Fibroblast of lung (primary cell): ENCODE measurements at regions not wholly inside any gene's neighbourhood (a gene's known extent, or its start where the extent isn't known, plus 50 kb on each side); places are given as distances from the start of the nearest gene placed in this dataset.

ENCODE experiments used
- DNase-seq, 2 donors: peaks; one replicate each; pipeline versions ENCODE4 v3.0.0 to v3.0.0-alpha.2; 2010; ENCODE audit warnings: low read depth in 2 of 2
- H2AFZ ChIP-seq: 2 replicates; pipeline ENCODE4 v1.5.1; 2012; ENCODE audit warnings: low read length, control low read depth, inconsistent platforms
- H3K27ac ChIP-seq: 2 replicates; pipeline ENCODE4 v1.5.1; 2011; ENCODE audit warnings: low read length, control low read depth; ENCODE audit not compliant: insufficient read depth
- H3K27me3 ChIP-seq: 2 replicates; pipeline ENCODE4 v1.5.1; 2011; ENCODE audit warnings: mild to moderate bottlenecking, low read length; ENCODE audit not compliant: control insufficient read depth, insufficient read depth
- H3K36me3 ChIP-seq: 2 replicates; pipeline ENCODE4 v1.5.1; 2011; ENCODE audit warnings: low read length; ENCODE audit not compliant: control insufficient read depth, insufficient read depth
- H3K4me1 ChIP-seq: 2 replicates; pipeline ENCODE4 v1.5.1; 2011; ENCODE audit warnings: low read length; ENCODE audit not compliant: control insufficient read depth, insufficient read depth; ENCODE audit errors: extremely low read depth
- H3K4me2 ChIP-seq: 2 replicates; pipeline ENCODE4 v1.5.1; 2011; ENCODE audit warnings: low read length, control low read depth; ENCODE audit not compliant: insufficient read depth; ENCODE audit errors: extremely low read depth
- H3K4me3 ChIP-seq, 4 experiments: fragments of 200-600 bp in 1 of 4; sonication (generic) in 1 of 4; replicated peaks in 1 of 4; 2 replicates each; pipeline ENCODE4 v1.5.1; 2011 to 2016; ENCODE audit warnings: low read length in 4 of 4, low read depth in 3 of 4, mild to moderate bottlenecking in 3 of 4, control low read depth in 2 of 4, inconsistent platforms in 1 of 4, mixed read lengths in 1 of 4; ENCODE audit not compliant: insufficient read depth in 1 of 4; ENCODE audit errors: control extremely low read depth in 1 of 4
- H3K79me2 ChIP-seq: 2 replicates; pipeline ENCODE4 v1.5.1; 2012; ENCODE audit warnings: mild to moderate bottlenecking, low read length, inconsistent platforms; ENCODE audit not compliant: control insufficient read depth, insufficient read depth
- H3K9ac ChIP-seq: 2 replicates; pipeline ENCODE4 v1.5.1; 2011; ENCODE audit warnings: mild to moderate bottlenecking, low read length, control low read depth; ENCODE audit not compliant: insufficient read depth
- H3K9me3 ChIP-seq: 2 replicates; pipeline ENCODE4 v1.5.1; 2012; ENCODE audit warnings: low read depth, low read length; ENCODE audit not compliant: control insufficient read depth, insufficient read depth
- H4K20me1 ChIP-seq: 2 replicates; pipeline ENCODE4 v1.5.1; 2011; ENCODE audit warnings: low read length; ENCODE audit not compliant: control insufficient read depth, insufficient read depth; ENCODE audit errors: extremely low read depth
- CTCF ChIP-seq, 2 donors: IDR thresholded peaks in 1 of 2; conservative IDR thresholded peaks in 1 of 2; 1 replicate in 1 of 2; 2 replicates in 1 of 2; pipeline ENCODE4 v1.5.1; 2011 to 2012; ENCODE audit warnings: low read length in 2 of 2, control low read depth in 1 of 2, inconsistent platforms in 1 of 2, low read depth in 1 of 2, mild to moderate bottlenecking in 1 of 2
- EZH2 ChIP-seq: IDR thresholded peaks from 2 replicates; pipeline ENCODE4 v1.5.1; 2012; ENCODE audit warnings: low read length, control low read depth, mild to moderate bottlenecking; ENCODE audit errors: missing control alignments

- Histone ChIP-seq H3K9ac (no peak overlapping the region), H3K36me3 (no peaks in the 10 kb centered on the region), H3K4me1 (no peaks in the 10 kb centered on the region), H2AFZ (no peak overlapping the region), H3K27ac (no peak overlapping the region), H4K20me1 (no peaks in the 10 kb centered on the region), H3K27me3 (no peaks in the 10 kb centered on the region), H3K4me2 (no peak overlapping the region), H3K9me3 (no peaks in the 10 kb centered on the region), H3K79me2 (no peaks in the 10 kb centered on the region), H3K4me3 (no peak overlapping the region)
- no peak for DNase-seq
- TF ChIP-seq EZH2 = no peak
- TF ChIP-seq CTCF (conservative IDR thresholded peaks at IDR 0.05 in 1 of 2, IDR thresholded peaks at IDR 0.05 in 1 of 2; ENCODE audit: low read depth in 1 of 2, low read length in 2 of 2) = no peak
Observed at GRCh38 chr6:122153557-122153956, 245.9 kb upstream of the HSF2 start.

- Histone ChIP-seq H3K36me3 (no peaks in the 10 kb centered on the region), H3K4me3 (no peak overlapping the region), H3K79me2 (no peaks in the 10 kb centered on the region), H3K4me2 (no peak overlapping the region), H3K9me3 (no peaks in the 10 kb centered on the region), H3K9ac (no peak overlapping the region), H3K27ac (no peak overlapping the region), H2AFZ (no peak overlapping the region), H4K20me1 (no peaks in the 10 kb centered on the region), H3K4me1 (no peaks in the 10 kb centered on the region), H3K27me3 (no peaks in the 10 kb centered on the region)
- no peak for DNase-seq
- TF ChIP-seq EZH2 = no peak
- TF ChIP-seq CTCF (conservative IDR thresholded peaks at IDR 0.05 in 1 of 2, IDR thresholded peaks at IDR 0.05 in 1 of 2; ENCODE audit: low read depth in 1 of 2, low read length in 2 of 2) = no peak
Observed at GRCh38 chr6:122154155-122154554, 245.3 kb upstream of the HSF2 start.

- H3K4me1 ChIP-seq = no peaks in the 10 kb centered on the region
- H3K27me3 ChIP-seq = no peaks in the 10 kb centered on the region
Observed at GRCh38 chr6:122154912-122155575, 244.4 kb upstream of the HSF2 start.

More at GRCh38 chr6:122154912-122155575, 244.4 kb upstream of the HSF2 start:
- Histone ChIP-seq H3K27ac (no peak overlapping the region), H3K9me3 (no peaks in the 10 kb centered on the region), H3K9ac (no peak overlapping the region), H4K20me1 (no peaks in the 10 kb centered on the region), H3K4me3 (no peak overlapping the region), H2AFZ (no peak overlapping the region), H3K4me2 (no peak overlapping the region), H3K79me2 (no peaks in the 10 kb centered on the region), H3K36me3 (no peaks in the 10 kb centered on the region)
- no peak for TF ChIP-seq EZH2
- no peak for TF ChIP-seq CTCF (conservative IDR thresholded peaks at IDR 0.05 in 1 of 2, IDR thresholded peaks at IDR 0.05 in 1 of 2; ENCODE audit: low read depth in 1 of 2, low read length in 2 of 2)
- DNase-seq = peak in 1 of 2 donors; percentile 3
